GM18508 (cell line): ENCODE measurements at regions not wholly inside any gene's neighbourhood (a gene's known extent, or its start where the extent isn't known, plus 50 kb on each side); places are given as distances from the start of the nearest gene placed in this dataset.

Experiments used
- ATAC-seq: cut with Tn5 transposase; IDR thresholded peaks from one replicate; pipeline ENCODE4 v1.9.1; 2021; ENCODE audit warnings: moderate number of reproducible peaks; ENCODE audit not compliant: insufficient read depth, unreplicated experiment

- no peak for ATAC-seq
These were observed 231.1 kb upstream of the ARHGAP24 start for GRCh38 chr4:85243857-85244256.

- no peak for ATAC-seq
These were observed 230.3 kb upstream of the ARHGAP24 start for GRCh38 chr4:85244638-85245037.

- ATAC-seq, result no peak
These were observed 228.9 kb upstream of the ARHGAP24 start for GRCh38 chr4:85246055-85246454.

GRCh38 chr4:85250852-85251251 is 224.1 kb upstream of the ARHGAP24 start:
- no peak for ATAC-seq

- no peak for ATAC-seq
These were observed 217.1 kb upstream of the ARHGAP24 start for GRCh38 chr4:85257817-85258370.

GRCh38 chr4:85260064-85260463 is 214.9 kb upstream of the ARHGAP24 start:
- no peak for ATAC-seq

GRCh38 chr4:85265234-85265633 is 209.7 kb upstream of the ARHGAP24 start:
- ATAC-seq, result no peak

GRCh38 chr4:85268188-85268587 is 206.8 kb upstream of the ARHGAP24 start:
- no peak for ATAC-seq

GRCh38 chr4:85268961-85269360 is 206.0 kb upstream of the ARHGAP24 start:
- no peak for ATAC-seq

- no peak for ATAC-seq
These were observed 200.0 kb upstream of the ARHGAP24 start for GRCh38 chr4:85274955-85275354.

GRCh38 chr4:85280963-85281362 is 194.0 kb upstream of the ARHGAP24 start:
- no peak for ATAC-seq

GRCh38 chr4:85291226-85291625 is 183.7 kb upstream of the ARHGAP24 start:
- ATAC-seq, result no peak

GRCh38 chr4:85298037-85298436 is 176.9 kb upstream of the ARHGAP24 start:
- no peak for ATAC-seq

- ATAC-seq, result no peak
These were observed 172.7 kb upstream of the ARHGAP24 start for GRCh38 chr4:85302193-85302736.

- ATAC-seq, result no peak
These were observed 172.2 kb upstream of the ARHGAP24 start for GRCh38 chr4:85302756-85303155.

- no peak for ATAC-seq
These were observed 156.5 kb upstream of the ARHGAP24 start for GRCh38 chr4:85318415-85318814.

- no peak for ATAC-seq
These were observed 116.1 kb upstream of the ARHGAP24 start for GRCh38 chr4:85358831-85359230.

GRCh38 chr4:85362550-85362949 is 112.4 kb upstream of the ARHGAP24 start:
- no peak for ATAC-seq

- no peak for ATAC-seq
These were observed 107.1 kb upstream of the ARHGAP24 start for GRCh38 chr4:85367815-85368214.

GRCh38 chr4:85368240-85368639 is 106.7 kb upstream of the ARHGAP24 start:
- no peak for ATAC-seq

- ATAC-seq, result no peak
These were observed 106.0 kb upstream of the ARHGAP24 start for GRCh38 chr4:85368932-85369331.

- no peak for ATAC-seq
These were observed 105.1 kb upstream of the ARHGAP24 start for GRCh38 chr4:85369703-85370380.
